ENCODE measurements at regions not wholly inside any gene's neighbourhood (a gene's known extent, or its start where the extent isn't known, plus 50 kb on each side); places are given as distances from the start of the nearest gene placed in this dataset.

DNA sequence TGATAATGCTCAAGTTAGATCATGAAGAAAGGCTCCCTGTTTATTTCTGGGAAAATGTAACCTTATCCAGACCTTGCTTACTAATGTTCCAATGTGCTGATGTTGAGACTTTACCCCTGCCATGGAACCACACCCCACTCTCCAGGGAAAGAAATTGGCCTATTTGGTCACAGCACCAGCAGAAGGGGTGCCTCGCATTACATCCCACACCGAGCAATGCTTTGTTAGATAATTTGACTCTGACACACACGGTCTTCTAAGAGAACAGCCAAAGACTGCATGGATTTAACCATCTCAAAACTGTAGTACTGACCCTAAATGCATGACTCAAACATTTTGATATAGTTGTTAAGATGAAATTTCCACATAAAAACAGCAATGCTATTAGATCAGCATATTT lies 152.1 kb upstream of the CCDC150 start:
- ATAC-seq: no peak
- no peak overlapping the region for H3K27ac ChIP-seq
- intact Hi-C loops (cut with DNase I): no loop called here

DNA sequence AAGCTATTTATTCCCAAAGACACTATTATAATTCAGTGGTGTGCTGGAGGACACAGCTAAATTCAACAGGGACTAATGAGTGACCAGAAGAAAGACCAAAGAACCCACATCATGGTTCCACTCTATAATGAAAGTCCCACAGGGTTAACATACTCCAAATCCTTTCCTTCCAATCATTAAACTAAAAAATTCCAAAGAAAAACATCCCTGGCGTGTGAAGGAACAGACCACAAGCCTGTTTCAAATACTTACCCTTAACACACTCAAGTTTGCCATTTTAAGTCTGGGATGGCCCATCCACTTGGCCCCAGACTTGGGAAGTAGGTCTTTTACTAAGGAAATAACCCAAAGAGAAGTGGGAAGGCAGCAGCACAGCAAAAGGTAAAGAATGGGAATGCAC lies 150.1 kb upstream of the CCDC150 start:
- no peak for DNase-seq
- Histone ChIP-seq H3K36me3 (no peaks in the 10 kb centered on the region), H3K4me3 (no peak overlapping the region), H3K4me1 (no peaks in the 10 kb centered on the region), H3K27me3 (ENCODE audit: low read depth) (no peaks in the 10 kb centered on the region), H3K27ac (no peak overlapping the region), H3K9me3 (no peaks in the 10 kb centered on the region)
- ATAC-seq: no peak
- TF ChIP-seq, protein P1, sequence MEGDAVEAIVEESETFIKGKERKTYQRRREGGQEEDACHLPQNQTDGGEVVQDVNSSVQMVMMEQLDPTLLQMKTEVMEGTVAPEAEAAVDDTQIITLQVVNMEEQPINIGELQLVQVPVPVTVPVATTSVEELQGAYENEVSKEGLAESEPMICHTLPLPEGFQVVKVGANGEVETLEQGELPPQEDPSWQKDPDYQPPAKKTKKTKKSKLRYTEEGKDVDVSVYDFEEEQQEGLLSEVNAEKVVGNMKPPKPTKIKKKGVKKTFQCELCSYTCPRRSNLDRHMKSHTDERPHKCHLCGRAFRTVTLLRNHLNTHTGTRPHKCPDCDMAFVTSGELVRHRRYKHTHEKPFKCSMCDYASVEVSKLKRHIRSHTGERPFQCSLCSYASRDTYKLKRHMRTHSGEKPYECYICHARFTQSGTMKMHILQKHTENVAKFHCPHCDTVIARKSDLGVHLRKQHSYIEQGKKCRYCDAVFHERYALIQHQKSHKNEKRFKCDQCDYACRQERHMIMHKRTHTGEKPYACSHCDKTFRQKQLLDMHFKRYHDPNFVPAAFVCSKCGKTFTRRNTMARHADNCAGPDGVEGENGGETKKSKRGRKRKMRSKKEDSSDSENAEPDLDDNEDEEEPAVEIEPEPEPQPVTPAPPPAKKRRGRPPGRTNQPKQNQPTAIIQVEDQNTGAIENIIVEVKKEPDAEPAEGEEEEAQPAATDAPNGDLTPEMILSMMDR (IDR thresholded peaks at IDR 0.05): no peak
- intact Hi-C loops (cut with DNase I): no loop called here

More for the DNA sequence above, 152.1 kb upstream of the CCDC150 start:
- H3K4me3 ChIP-seq: no peak overlapping the region
- no peak for DNase-seq
- H3K27me3 ChIP-seq (ENCODE audit: low read depth): no peaks in the 10 kb centered on the region
- H3K9me3 ChIP-seq: no peaks in the 10 kb centered on the region
- H3K36me3 ChIP-seq: no peaks in the 10 kb centered on the region
- H3K4me1 ChIP-seq: no peaks in the 10 kb centered on the region
- TF ChIP-seq, protein P1 (IDR thresholded peaks at IDR 0.05): no peak

GRCh38 chr2:196492946-196493345 lies 146.6 kb upstream of the CCDC150 start:
- no peaks in the 10 kb centered on the region for H3K9me3 ChIP-seq
- H3K4me3 ChIP-seq: no peak overlapping the region
- ATAC-seq: no peak
- H3K36me3 ChIP-seq: no peaks in the 10 kb centered on the region
- intact Hi-C loops (cut with DNase I): no loop called here
- TF ChIP-seq, protein P1 (IDR thresholded peaks at IDR 0.05): no peak
- no peak for DNase-seq
- H3K27me3 ChIP-seq (ENCODE audit: low read depth): no peaks in the 10 kb centered on the region
- no peaks in the 10 kb centered on the region for H3K4me1 ChIP-seq
- no peak overlapping the region for H3K27ac ChIP-seq

DNA sequence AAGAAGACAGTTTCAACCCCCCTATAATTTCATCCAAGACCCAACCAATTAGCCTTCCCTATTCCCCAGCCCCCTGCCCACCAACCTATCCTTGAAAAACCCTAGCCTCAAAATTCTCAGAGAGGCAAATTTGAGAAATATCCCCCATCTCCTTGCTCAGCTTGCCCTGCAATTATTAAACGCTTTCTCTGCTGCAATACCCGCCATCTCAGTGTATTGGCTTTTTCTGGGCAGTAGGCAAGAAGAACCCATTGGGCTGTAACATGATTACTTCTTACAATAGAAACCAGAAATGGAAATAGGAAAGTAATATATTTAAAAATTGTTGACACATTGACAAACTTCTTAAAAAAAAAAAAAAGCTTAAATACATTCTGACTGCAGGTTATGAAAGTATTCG lies 140.6 kb upstream of the CCDC150 start:
- intact Hi-C loops (cut with DNase I): no loop called here
- no peak overlapping the region for H3K27ac ChIP-seq
- DNase-seq: no peak
- no peaks in the 10 kb centered on the region for H3K4me1 ChIP-seq
- peaks cover 9% of the 10 kb centered on the region for H3K9me3 ChIP-seq
- no peak overlapping the region for H3K4me3 ChIP-seq
- TF ChIP-seq, protein P1 (IDR thresholded peaks at IDR 0.05): no peak
- ATAC-seq: no peak
- no peaks in the 10 kb centered on the region for H3K36me3 ChIP-seq
- no peaks in the 10 kb centered on the region for H3K27me3 ChIP-seq (ENCODE audit: low read depth)

DNA sequence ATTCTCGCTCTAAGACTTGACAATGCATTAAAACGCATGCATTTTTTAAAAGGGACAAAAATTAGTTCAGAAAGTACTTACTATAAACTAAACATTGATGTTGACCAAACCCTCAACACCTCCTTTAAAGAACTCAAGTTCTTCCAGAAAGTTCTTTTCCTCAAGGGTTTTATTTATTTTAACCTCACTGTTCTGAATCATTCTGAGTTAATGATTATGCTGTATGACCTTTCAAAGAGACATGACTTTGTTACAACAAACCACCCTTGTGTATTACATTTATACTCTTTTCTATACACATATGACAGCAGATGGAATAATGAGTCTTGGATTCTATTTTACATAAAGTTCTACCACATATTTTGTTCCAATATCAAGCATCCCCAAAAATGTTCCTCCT lies 139.8 kb upstream of the CCDC150 start:
- Histone ChIP-seq H3K36me3 (no peaks in the 10 kb centered on the region), H3K4me1 (no peaks in the 10 kb centered on the region), H3K27me3 (ENCODE audit: low read depth) (no peaks in the 10 kb centered on the region), H3K4me3 (no peak overlapping the region), H3K9me3 (peaks cover 9% of the 10 kb centered on the region), H3K27ac (no peak overlapping the region)
- TF ChIP-seq, protein P1 (IDR thresholded peaks at IDR 0.05): no peak
- ATAC-seq (peak in 1 of 2 donors; percentile 47), DNase-seq (no peak)
- intact Hi-C loops (cut with DNase I): no loop called here

Measured in lower lobe of right lung (tissue), 2 donors.